A549 (cell line): ENCODE measurements at regions not wholly inside any gene's neighbourhood (a gene's known extent, or its start where the extent isn't known, plus 50 kb on each side); places are given as distances from the start of the nearest gene placed in this dataset.

ENCODE experiments used
- ATAC-seq, 2 experiments: fragments of 200-7000 bp in 1 of 2; fragments of >200 bp in 1 of 2; cut with Nextera tagmentation in 1 of 2; cut with Tn5 transposase in 1 of 2; 3 replicates each; pipeline versions ENCODE4 v1.8.0 to v1.9.1; 2018 to 2020; ENCODE audit warnings: mild to moderate bottlenecking in 1 of 2, moderate library complexity in 1 of 2
- CTCF ChIA-PET: fragments of 300-600 bp; sonication (Branson Sonifier 250); formaldehyde crosslinking; extraction: SDS; loops from one replicate; lab custom pipeline; 2021; ENCODE audit warnings: antibody characterized with exemption, inconsistent platforms; lab: Yijun Ruan, JAX
- POLR2A ChIA-PET: fragments of 350-600 bp; formaldehyde crosslinking; extraction: SDS; loops from one replicate; lab custom pipeline; 2021; ENCODE audit warnings: antibody characterized with exemption, inconsistent platforms; lab: Yijun Ruan, JAX
- DNase-seq, 2 experiments: peaks; one replicate each; pipeline versions ENCODE4 v3.0.0 to v3.0.0-alpha.2; 2011 to 2016; ENCODE audit warnings: low read depth in 1 of 2, low spot score in 1 of 2
- FAIRE-seq: peaks from 2 replicates; lab custom pipeline; 2011; peaks lifted over from hg19 to GRCh38; lab: Jason Lieb, UNC
- H3K27ac ChIP-seq, 2 experiments: fragments of >200 bp; sonication (Bioruptor Twin); formaldehyde crosslinking; 3 replicates each; pipeline ENCODE4 v1.5.1; 2016 to 2017
- H3K4me1 ChIP-seq: fragments of >200 bp; sonication (Bioruptor Twin); formaldehyde crosslinking; 3 replicates; pipeline ENCODE4 v1.6.1; 2016
- H3K4me2 ChIP-seq: fragments of >200 bp; sonication (Bioruptor Twin); formaldehyde crosslinking; 3 replicates; pipeline ENCODE4 v1.6.1; 2016
- H3K4me3 ChIP-seq: fragments of >200 bp; sonication (Bioruptor Twin); formaldehyde crosslinking; 3 replicates; pipeline ENCODE4 v1.5.1; 2016
- H3K9me3 ChIP-seq: fragments of >200 bp; sonication (Bioruptor Twin); formaldehyde crosslinking; 3 replicates; pipeline ENCODE4 v1.6.1; 2016
- BCL3 ChIP-seq: fragments of >200 bp; sonication (Bioruptor Twin); formaldehyde crosslinking; IDR thresholded peaks from 3 replicates; pipeline ENCODE4 v1.6.1; 2016
- BHLHE40 ChIP-seq: IDR thresholded peaks from 2 replicates; pipeline ENCODE4 v1.6.1; 2012; ENCODE audit warnings: low read depth, low read length, inconsistent platforms
- CBX2 ChIP-seq: fragments of 200-600 bp; sonication (generic); IDR thresholded peaks from 2 replicates; pipeline ENCODE4 v1.6.1; 2016; ENCODE audit warnings: low read depth, mild to moderate bottlenecking, borderline replicate concordance
- CBX8 ChIP-seq: fragments of 200-600 bp; sonication (generic); IDR thresholded peaks from 2 replicates; pipeline ENCODE4 v1.6.1; 2016
- CHD2 ChIP-seq: fragments of 150-350 bp; IDR thresholded peaks from 2 replicates; pipeline ENCODE4 v1.6.1; 2014; ENCODE audit warnings: low read length; ENCODE audit not compliant: partially characterized antibody
- CTCF ChIP-seq: fragments of >200 bp; sonication (Bioruptor Twin); formaldehyde crosslinking; IDR thresholded peaks from 3 replicates; pipeline ENCODE4 v1.5.1; 2016
- E2F6 ChIP-seq: IDR thresholded peaks from 2 replicates; pipeline ENCODE4 v1.6.1; 2012; ENCODE audit warnings: low read depth, borderline replicate concordance
- ELK1 ChIP-seq: fragments of 150-350 bp; IDR thresholded peaks from 2 replicates; pipeline ENCODE4 v1.6.1; 2014; ENCODE audit warnings: low read depth, mild to moderate bottlenecking, low read length
- EP300 ChIP-seq, 2 experiments: fragments of >200 bp; sonication (Bioruptor Twin); formaldehyde crosslinking; IDR thresholded peaks; 2 replicates in 1 of 2; 3 replicates in 1 of 2; pipeline ENCODE4 v1.6.1; 2016 to 2017
- ESRRA ChIP-seq: fragments of 150-350 bp; IDR thresholded peaks from 2 replicates; pipeline ENCODE4 v1.6.1; 2014; ENCODE audit warnings: mild to moderate bottlenecking, low read length, borderline replicate concordance
- FOSB ChIP-seq: fragments of 250-450 bp; sonication (Bioruptor Pico); IDR thresholded peaks from 2 replicates; pipeline ENCODE4 v1.5.0; 2020; ENCODE audit warnings: mild to moderate bottlenecking, moderate library complexity
- FOSL2 ChIP-seq, 2 experiments: fragments of 450-650 bp in 1 of 2; fragments of >200 bp in 1 of 2; sonication (Bioruptor Twin) in 1 of 2; formaldehyde crosslinking; IDR thresholded peaks; 2 replicates each; pipeline versions ENCODE4 v1.5.0 to v1.6.1; 2016 to 2020; ENCODE audit warnings: mild to moderate bottlenecking in 1 of 2, moderate library complexity in 1 of 2
- HDAC2 ChIP-seq: fragments of 200-600 bp; sonication (generic); IDR thresholded peaks from 2 replicates; pipeline ENCODE4 v1.6.1; 2016
- JUN ChIP-seq, 2 experiments: fragments of >200 bp; sonication (Bioruptor Twin); formaldehyde crosslinking; IDR thresholded peaks; 2 replicates in 1 of 2; 3 replicates in 1 of 2; pipeline ENCODE4 v1.6.1; 2016 to 2017
- JUNB ChIP-seq: fragments of >200 bp; sonication (Bioruptor Twin); formaldehyde crosslinking; IDR thresholded peaks from 2 replicates; pipeline ENCODE4 v1.6.1; 2016
- KDM1A ChIP-seq: fragments of 200-600 bp; sonication (generic); IDR thresholded peaks from 2 replicates; pipeline ENCODE4 v1.6.1; 2016; ENCODE audit warnings: low read depth, mild to moderate bottlenecking
- MAX ChIP-seq: IDR thresholded peaks from 2 replicates; pipeline ENCODE4 v1.6.1; 2012
- MYC ChIP-seq: IDR thresholded peaks from 2 replicates; pipeline ENCODE4 v1.6.1; 2012; ENCODE audit warnings: mild to moderate bottlenecking, inconsistent platforms, low read length, improper control_type of control experiment, borderline replicate concordance
- NFE2L2 ChIP-seq: fragments of 150-350 bp; conservative IDR thresholded peaks from 2 replicates; pipeline ENCODE4 v1.6.1; 2014; ENCODE audit warnings: low read length
- NR3C1 ChIP-seq: fragments of >200 bp; sonication (Bioruptor Twin); formaldehyde crosslinking; IDR thresholded peaks from 3 replicates; pipeline ENCODE4 v1.6.1; 2017
- POLR2A ChIP-seq: IDR thresholded peaks from 2 replicates; pipeline ENCODE4 v1.6.1; 2012; ENCODE audit warnings: mild to moderate bottlenecking, low read length
- RAD21 ChIP-seq, 2 experiments: fragments of >200 bp in 1 of 2; sonication (Bioruptor Twin) in 1 of 2; formaldehyde crosslinking in 1 of 2; IDR thresholded peaks in 1 of 2; conservative IDR thresholded peaks in 1 of 2; 2 replicates in 1 of 2; 3 replicates in 1 of 2; pipeline ENCODE4 v1.6.1; 2012 to 2018; ENCODE audit warnings: inconsistent platforms in 1 of 2
- RFX5 ChIP-seq: fragments of 450-650 bp; IDR thresholded peaks from 2 replicates; pipeline ENCODE4 v1.7.1; 2014; ENCODE audit warnings: antibody characterized with exemption, mild to moderate bottlenecking, moderate library complexity
- RNF2 ChIP-seq: fragments of 200-600 bp; sonication (generic); IDR thresholded peaks from 2 replicates; pipeline ENCODE4 v1.6.1; 2016; ENCODE audit warnings: low read depth, mild to moderate bottlenecking, antibody characterized with exemption, moderate library complexity, borderline replicate concordance
- SREBF2 ChIP-seq: fragments of 450-650 bp; IDR thresholded peaks from 2 replicates; pipeline ENCODE4 v1.6.1; 2014; ENCODE audit warnings: mild to moderate bottlenecking, moderate library complexity
- TFCP2L1 ChIP-seq: fragments of 250-450 bp; sonication (Bioruptor Pico); IDR thresholded peaks from 2 replicates; pipeline ENCODE4 v1.5.0; 2021; ENCODE audit warnings: mild to moderate bottlenecking
- USF2 ChIP-seq: fragments of 450-650 bp; IDR thresholded peaks from 2 replicates; pipeline ENCODE4 v1.6.1; 2014; ENCODE audit warnings: antibody characterized with exemption
- ZC3H11A ChIP-seq: fragments of 450-650 bp; IDR thresholded peaks from 2 replicates; pipeline ENCODE4 v1.6.1; 2014; ENCODE audit warnings: antibody characterized with exemption, mild to moderate bottlenecking
- ZNF302 ChIP-seq: fragments of 250-450 bp; sonication (Bioruptor Pico); IDR thresholded peaks from 2 replicates; pipeline ENCODE4 v1.9.0; 2021; ENCODE audit warnings: inconsistent platforms, mild to moderate bottlenecking, moderate library complexity
- ZSCAN20 ChIP-seq: fragments of 250-450 bp; sonication (Bioruptor Pico); IDR thresholded peaks from 2 replicates; pipeline ENCODE4 v1.8.0; 2022; ENCODE audit warnings: mild to moderate bottlenecking, moderate library complexity
- WGBS: methylation state at CpG from one replicate; pipeline ENCODE4 v1.1.6; 2017; ENCODE audit errors: missing lambda C conversion rate; 5-methylcytosine and 5-hydroxymethylcytosine counted together

- WGBS, result 44% methylated on average over 2 of the region's 7 CpGs
- Histone ChIP-seq H3K4me3 (no peak overlapping the region), H3K9me3 (no peaks in the 10 kb centered on the region), H3K27ac (no peak overlapping the region), H3K4me1 (no peaks in the 10 kb centered on the region)
- no peak for ATAC-seq
- CTCF ChIA-PET, result interaction anchor here (0.8 to 4.9 kb wide), 3 partner anchors 13 to 142 kb away, joined by 3 to 18 read pairs (median 7); no protein-coding TSS in a partner anchor
- POLR2A ChIA-PET, result no interaction called here
- DNase-seq, result no peak
- no peak for FAIRE-seq
- TF ChIP-seq JUN (IDR thresholded peaks at IDR 0.05) (no peak), FOSB (no peak)
- TF ChIP-seq, all 56 proteins: peak for 0
- H3K4me2 ChIP-seq, result no peak overlapping the region
Observed at GRCh38 chr6:44617416-44617815, 229.9 kb downstream of the CDC5L start.

- H3K4me3 ChIP-seq, result no peak overlapping the region
- FAIRE-seq, result no peak
- no peaks in the 10 kb centered on the region for H3K4me1 ChIP-seq
- ATAC-seq, result no peak
- H3K27ac ChIP-seq, result no peak overlapping the region
- H3K4me2 ChIP-seq, result no peak overlapping the region
- no peak for TF ChIP-seq ESRRA
- TF ChIP-seq JUNB, result no peak
- TF ChIP-seq MYC, result no peak
- no peak for TF ChIP-seq HDAC2
- no peak for TF ChIP-seq FOSB
- TF ChIP-seq CBX2, result no peak
- TF ChIP-seq BCL3, result no peak
- no peak for TF ChIP-seq NR3C1
- TF ChIP-seq RFX5, result no peak
- no peak for TF ChIP-seq ZSCAN20 (CRISPR knock-in tag)
- TF ChIP-seq KDM1A, result no peak
- TF ChIP-seq TFCP2L1 (CRISPR knock-in tag), result no peak
- TF ChIP-seq ZNF302, result no peak
- TF ChIP-seq MAX, result no peak
- no peak for TF ChIP-seq CHD2
- TF ChIP-seq FOSL2 (IDR thresholded peaks at IDR 0.05), result no peak
- TF ChIP-seq FOSL2 (CRISPR knock-in tag; IDR thresholded peaks at IDR 0.05), result no peak
- TF ChIP-seq USF2, result no peak
- no peak for TF ChIP-seq RNF2
- TF ChIP-seq, all 56 proteins: peak for 0
- ChIA-PET POLR2A (no interaction called here), CTCF (interaction anchor here (1.9 to 4.9 kb wide), 2 partner anchors 12 to 143 kb away, joined by 7 to 18 read pairs; no protein-coding TSS in a partner anchor)
- WGBS, result 59% methylated on average over 4 of the region's 4 CpGs
- DNase-seq, result no peak
- H3K9me3 ChIP-seq, result no peaks in the 10 kb centered on the region
Observed at GRCh38 chr6:44618371-44618770, 230.9 kb downstream of the CDC5L start.

- ATAC-seq (no peak), DNase-seq (no peak), FAIRE-seq (no peak)
- CTCF ChIA-PET, result interaction anchor here (0.9 to 4.9 kb wide), 2 partner anchors 9 to 145 kb away, joined by 4 to 18 read pairs; no protein-coding TSS in a partner anchor
- POLR2A ChIA-PET, result no interaction called here
- Histone ChIP-seq H3K4me3 (no peak overlapping the region), H3K9me3 (no peaks in the 10 kb centered on the region), H3K4me2 (no peak overlapping the region), H3K4me1 (no peaks in the 10 kb centered on the region), H3K27ac (no peak overlapping the region)
- 39% methylated on average over 4 of the region's 4 CpGs for WGBS
- no peak for TF ChIP-seq POLR2A
- TF ChIP-seq RAD21 (conservative IDR thresholded peaks at IDR 0.05 in 1 of 2, IDR thresholded peaks at IDR 0.05 in 1 of 2), result no peak
- TF ChIP-seq CTCF, result no peak
- TF ChIP-seq BHLHE40, result no peak
- TF ChIP-seq EP300 (IDR thresholded peaks at IDR 0.05), result no peak
- TF ChIP-seq ELK1, result no peak
- TF ChIP-seq NFE2L2, result no peak
- no peak for TF ChIP-seq BCL3
- TF ChIP-seq E2F6, result no peak
- no peak for TF ChIP-seq CBX8
- TF ChIP-seq SREBF2, result no peak
- no peak for TF ChIP-seq RNF2
- TF ChIP-seq ZC3H11A, result no peak
Observed at GRCh38 chr6:44620922-44621321, 233.4 kb downstream of the CDC5L start.
